HFFc6 (cell line): ENCODE measurements at regions not wholly inside any gene's neighbourhood (a gene's known extent, or its start where the extent isn't known, plus 50 kb on each side); places are given as distances from the start of the nearest gene placed in this dataset.
A peak's percentile ranks its signal among the peaks of the same experiment; 100 is the strongest.

ENCODE experiments used
- DNase-seq: peaks from one replicate; pipeline ENCODE4 v3.0.0-alpha.2; 2018
- H3K27ac Mint-ChIP-seq: 2 replicates; pipeline ENCODE4 v1.8.0; 2020; ENCODE audit warnings: mild to moderate bottlenecking, mixed read lengths
- H3K27me3 Mint-ChIP-seq: 2 replicates; pipeline ENCODE4 v1.8.0; 2021; ENCODE audit warnings: mild to moderate bottlenecking, moderate library complexity, mixed read lengths; ENCODE audit not compliant: insufficient read depth
- H3K36me3 Mint-ChIP-seq: 2 replicates; pipeline ENCODE4 v1.8.0; 2021; ENCODE audit warnings: low read depth, mixed read lengths
- H3K4me1 Mint-ChIP-seq: 2 replicates; pipeline ENCODE4 v1.8.0; 2020; ENCODE audit warnings: low read depth, mixed read lengths
- H3K4me3 Mint-ChIP-seq: 2 replicates; pipeline ENCODE4 v1.8.0; 2020; ENCODE audit warnings: mild to moderate bottlenecking, moderate library complexity, mixed read lengths
- H3K9me3 Mint-ChIP-seq: 2 replicates; pipeline ENCODE4 v1.8.0; 2020; ENCODE audit warnings: mild to moderate bottlenecking, mixed read lengths
- TF ChIP-seq, protein P1 (sequence below): fragments of 200-600 bp; sonication (generic); IDR thresholded peaks from 2 replicates; pipeline ENCODE4 v1.5.0; 2021; ENCODE audit warnings: antibody characterized with exemption, mild to moderate bottlenecking

DNA sequence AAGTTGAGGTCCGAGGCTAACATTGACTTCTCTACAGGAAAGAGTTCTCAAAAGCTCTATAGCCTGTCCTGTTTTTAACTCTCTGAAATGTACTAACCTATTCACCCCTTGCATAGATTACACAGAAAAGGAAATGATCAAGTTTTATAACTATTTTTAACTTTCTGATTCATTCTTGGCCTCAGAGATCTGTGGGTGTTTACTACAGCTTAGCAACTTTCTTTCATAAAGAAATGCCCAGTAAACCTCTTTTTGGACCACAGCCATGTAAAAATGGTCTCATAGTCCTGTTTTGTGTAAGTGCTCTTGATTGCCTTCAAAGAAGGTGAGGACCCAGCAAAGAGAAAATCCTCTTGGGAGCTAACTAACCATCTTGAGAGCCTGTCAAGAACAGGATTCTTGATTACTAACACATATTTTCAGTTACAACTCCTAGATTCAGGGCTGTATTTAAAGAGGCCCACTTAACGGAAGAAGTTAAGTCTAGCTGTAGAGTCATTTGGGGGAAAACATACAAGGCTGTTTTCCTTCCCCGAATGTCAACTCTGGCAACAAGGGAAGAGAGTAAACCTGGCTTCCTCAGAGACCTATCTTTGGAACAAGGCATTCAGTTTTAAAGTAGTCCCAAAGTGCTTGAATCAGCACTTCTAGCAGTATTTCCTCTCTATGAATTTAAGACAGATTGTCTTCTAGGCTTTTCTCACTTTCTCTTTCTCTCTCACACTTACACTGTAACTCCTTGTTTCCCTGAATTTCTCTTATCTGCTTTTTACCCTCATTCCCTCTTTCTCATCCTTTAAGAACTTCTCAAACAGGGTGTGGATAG, 78.2 kb downstream of the IL21 start:
- H3K27ac Mint-ChIP-seq = no peak overlapping the region
- peak; percentile 57 for DNase-seq
- no peak overlapping the region for H3K4me3 Mint-ChIP-seq
- TF ChIP-seq, protein P1, sequence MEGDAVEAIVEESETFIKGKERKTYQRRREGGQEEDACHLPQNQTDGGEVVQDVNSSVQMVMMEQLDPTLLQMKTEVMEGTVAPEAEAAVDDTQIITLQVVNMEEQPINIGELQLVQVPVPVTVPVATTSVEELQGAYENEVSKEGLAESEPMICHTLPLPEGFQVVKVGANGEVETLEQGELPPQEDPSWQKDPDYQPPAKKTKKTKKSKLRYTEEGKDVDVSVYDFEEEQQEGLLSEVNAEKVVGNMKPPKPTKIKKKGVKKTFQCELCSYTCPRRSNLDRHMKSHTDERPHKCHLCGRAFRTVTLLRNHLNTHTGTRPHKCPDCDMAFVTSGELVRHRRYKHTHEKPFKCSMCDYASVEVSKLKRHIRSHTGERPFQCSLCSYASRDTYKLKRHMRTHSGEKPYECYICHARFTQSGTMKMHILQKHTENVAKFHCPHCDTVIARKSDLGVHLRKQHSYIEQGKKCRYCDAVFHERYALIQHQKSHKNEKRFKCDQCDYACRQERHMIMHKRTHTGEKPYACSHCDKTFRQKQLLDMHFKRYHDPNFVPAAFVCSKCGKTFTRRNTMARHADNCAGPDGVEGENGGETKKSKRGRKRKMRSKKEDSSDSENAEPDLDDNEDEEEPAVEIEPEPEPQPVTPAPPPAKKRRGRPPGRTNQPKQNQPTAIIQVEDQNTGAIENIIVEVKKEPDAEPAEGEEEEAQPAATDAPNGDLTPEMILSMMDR = no peak
- no peaks in the 10 kb centered on the region; the same call in none of the 2 replicates for H3K27me3 Mint-ChIP-seq
- H3K9me3 Mint-ChIP-seq = no peaks in the 10 kb centered on the region
- peaks cover 16% of the 10 kb centered on the region for H3K4me1 Mint-ChIP-seq
- no peaks in the 10 kb centered on the region for H3K36me3 Mint-ChIP-seq

DNA sequence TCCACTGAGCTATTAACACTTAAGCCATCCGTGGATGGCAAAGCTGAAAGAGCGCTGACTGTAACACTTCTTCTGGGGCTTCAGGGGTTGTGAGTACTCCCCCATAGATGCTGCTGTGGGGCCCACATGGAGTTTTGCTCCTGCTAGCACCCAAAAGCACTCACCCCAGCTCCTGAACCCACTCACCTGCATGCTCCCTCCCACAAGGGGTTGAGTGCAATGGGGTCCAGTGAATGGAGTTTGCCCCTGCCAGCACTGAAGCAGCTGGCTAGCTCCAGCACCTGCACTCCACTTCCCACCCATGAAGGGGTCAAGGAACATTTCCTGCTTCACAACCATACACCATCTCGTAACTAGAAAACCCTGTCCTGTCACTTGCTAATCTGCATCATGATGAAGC, 78.9 kb downstream of the IL21 start:
- no peaks in the 10 kb centered on the region for H3K36me3 Mint-ChIP-seq

DNA sequence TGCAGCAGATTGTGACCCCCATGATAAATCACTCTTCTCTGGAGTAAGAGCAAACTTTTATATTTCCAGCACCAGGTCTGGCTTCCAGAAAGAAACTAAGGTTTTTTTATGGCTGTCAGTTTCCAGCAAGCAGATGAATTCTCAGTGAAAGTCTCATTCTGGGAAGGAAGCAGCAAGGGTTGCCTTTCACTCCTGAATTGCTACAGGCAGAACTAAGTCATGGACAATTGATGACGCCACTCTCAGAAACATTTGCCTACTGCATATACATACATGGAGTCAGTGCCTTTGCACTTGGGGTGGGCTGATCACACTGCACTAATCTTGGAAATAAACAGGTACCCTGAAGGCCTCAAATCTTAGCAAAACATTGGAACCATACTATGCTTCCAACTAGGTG, 80.0 kb downstream of the IL21 start:
- Mint-ChIP-seq H3K27ac (no peak overlapping the region), H3K4me3 (no peak overlapping the region), H3K27me3 (no peaks in the 10 kb centered on the region; the same call in 1 of the 2 replicates), H3K36me3 (no peaks in the 10 kb centered on the region), H3K9me3 (no peaks in the 10 kb centered on the region), H3K4me1 (peaks cover 16% of the 10 kb centered on the region)
- no peak for DNase-seq
- TF ChIP-seq, protein P1 = no peak

More for the DNA sequence above, 78.9 kb downstream of the IL21 start:
- Mint-ChIP-seq H3K4me1 (peaks cover 16% of the 10 kb centered on the region), H3K4me3 (no peak overlapping the region), H3K27ac (no peak overlapping the region), H3K27me3 (no peaks in the 10 kb centered on the region; the same call in 1 of the 2 replicates), H3K9me3 (no peaks in the 10 kb centered on the region)
- no peak for DNase-seq
- TF ChIP-seq, protein P1 = no peak

DNA sequence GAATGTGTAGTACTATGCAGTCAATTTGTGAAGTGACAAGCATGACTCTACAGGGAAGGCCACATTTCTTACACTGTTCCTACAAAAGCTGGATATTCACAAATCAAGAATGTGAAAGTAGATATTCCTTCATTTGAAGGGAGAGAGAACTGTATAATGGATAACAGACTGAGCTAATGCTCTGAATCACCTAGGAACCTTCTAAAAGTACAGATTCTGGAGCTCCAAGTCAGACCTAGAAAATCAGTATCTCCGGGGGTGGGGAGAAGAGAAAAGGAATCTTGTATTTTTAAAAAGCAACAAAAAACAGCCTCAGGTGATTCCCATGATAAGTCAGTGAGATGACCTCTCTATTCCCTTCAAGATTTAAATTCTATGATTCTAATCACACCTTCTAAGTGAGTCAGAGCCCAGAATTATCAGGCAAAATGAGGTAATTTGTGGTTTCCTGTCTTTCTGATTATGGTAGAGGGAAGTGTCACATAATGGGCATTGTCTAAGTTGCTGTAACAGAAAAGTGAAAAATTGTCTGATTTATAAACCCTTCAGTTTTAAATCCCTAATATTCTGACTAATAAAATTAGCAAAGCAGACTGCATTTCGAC, 80.9 kb downstream of the IL21 start:
- Mint-ChIP-seq H3K27ac (no peak overlapping the region), H3K4me3 (no peak overlapping the region), H3K9me3 (no peaks in the 10 kb centered on the region), H3K36me3 (no peaks in the 10 kb centered on the region), H3K27me3 (no peaks in the 10 kb centered on the region; the same call in 1 of the 2 replicates), H3K4me1 (peaks cover 16% of the 10 kb centered on the region)
- DNase-seq = no peak
- TF ChIP-seq, protein P1 = no peak

DNA sequence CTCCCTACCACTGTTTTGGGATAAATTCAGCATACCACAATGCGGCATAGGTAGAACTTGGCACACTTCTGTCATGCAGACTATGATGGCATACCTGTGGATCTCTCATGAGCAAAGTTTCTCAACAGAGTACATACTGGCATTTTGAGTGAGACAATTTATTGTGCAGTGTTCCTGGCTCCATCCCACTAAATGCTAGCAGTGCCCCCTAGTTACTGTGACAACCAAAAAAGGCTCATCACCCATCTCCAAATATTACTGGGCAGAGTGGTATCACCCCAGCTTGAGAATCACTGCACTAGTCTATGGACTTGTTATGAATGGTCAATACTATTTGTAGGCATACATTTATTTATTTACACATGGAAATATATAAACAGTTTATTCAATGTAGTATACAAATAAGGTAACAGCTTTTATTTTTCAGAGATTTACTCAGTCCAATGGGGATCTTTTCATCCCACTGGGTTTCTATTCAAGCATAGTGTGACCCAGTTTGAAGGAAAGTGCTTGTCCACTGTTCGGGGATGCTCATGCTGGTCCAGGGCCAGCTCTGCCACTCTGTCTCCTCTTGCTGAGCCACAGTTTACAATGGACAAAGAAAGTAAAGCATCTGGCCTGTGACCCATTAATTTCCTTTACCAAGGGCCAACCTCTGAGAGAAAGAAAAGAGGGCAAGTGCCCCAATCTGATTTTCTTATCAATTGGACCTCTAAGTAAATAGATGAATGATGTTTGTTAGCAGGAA, 81.0 kb upstream of the IL2 start:
- no peaks in the 10 kb centered on the region; the same call in none of the 2 replicates for H3K27me3 Mint-ChIP-seq
- TF ChIP-seq, protein P1 = no peak
- peaks cover 9% of the 10 kb centered on the region for H3K4me1 Mint-ChIP-seq
- no peak overlapping the region for H3K4me3 Mint-ChIP-seq
- no peaks in the 10 kb centered on the region for H3K9me3 Mint-ChIP-seq
- no peaks in the 10 kb centered on the region for H3K36me3 Mint-ChIP-seq
- no peak overlapping the region for H3K27ac Mint-ChIP-seq
- DNase-seq = no peak
